Ecto neural progenitor cell (in vitro differentiated cells): ENCODE measurements at regions not wholly inside any gene's neighbourhood (a gene's known extent, or its start where the extent isn't known, plus 50 kb on each side); places are given as distances from the start of the nearest gene placed in this dataset.

Experiments used
- DNase-seq: peaks from one replicate; pipeline ENCODE4 v3.0.0-alpha.2; 2018; ENCODE audit warnings: low spot score

- DNase-seq = no peak
Observed at GRCh38 chr12:111174251-111174960, 194.5 kb downstream of the PHETA1 start.

GRCh38 chr12:111173836-111174235 lies 195.1 kb downstream of the PHETA1 start:
- DNase-seq = no peak

GRCh38 chr12:111173391-111173790 lies 195.5 kb downstream of the PHETA1 start:
- DNase-seq = no peak

GRCh38 chr12:111172786-111173185 lies 196.1 kb downstream of the PHETA1 start:
- no peak for DNase-seq

- DNase-seq = no peak
Observed at GRCh38 chr12:111171832-111172231, 197.1 kb downstream of the PHETA1 start.

- DNase-seq = no peak
Observed at GRCh38 chr12:111171345-111171744, 197.6 kb downstream of the PHETA1 start.

GRCh38 chr12:111170543-111170942 lies 198.4 kb downstream of the PHETA1 start:
- DNase-seq = no peak

- no peak for DNase-seq
Observed at GRCh38 chr12:111169456-111169855, 199.4 kb downstream of the PHETA1 start.

GRCh38 chr12:111169032-111169431 lies 199.9 kb downstream of the PHETA1 start:
- DNase-seq = no peak

GRCh38 chr12:111168009-111168900 lies 200.6 kb downstream of the PHETA1 start:
- DNase-seq = no peak

- DNase-seq = no peak
Observed at GRCh38 chr12:111166779-111167540, 201.9 kb downstream of the PHETA1 start.

GRCh38 chr12:111164833-111165525 lies 203.9 kb downstream of the PHETA1 start:
- no peak for DNase-seq

- no peak for DNase-seq
Observed at GRCh38 chr12:111163422-111163821, 205.5 kb downstream of the PHETA1 start.

- no peak for DNase-seq
Observed at GRCh38 chr12:111161898-111162297, 207.0 kb downstream of the PHETA1 start.

- DNase-seq = no peak
Observed at GRCh38 chr12:111160350-111161241, 208.3 kb downstream of the PHETA1 start.

- no peak for DNase-seq
Observed at GRCh38 chr12:111158992-111159391, 209.9 kb downstream of the PHETA1 start.

- no peak for DNase-seq
Observed at GRCh38 chr12:111157486-111157885, 211.4 kb downstream of the PHETA1 start.

- DNase-seq = no peak
Observed at GRCh38 chr12:111156304-111156703, 212.6 kb downstream of the PHETA1 start.

GRCh38 chr12:111155521-111155920 lies 213.4 kb downstream of the PHETA1 start:
- DNase-seq = no peak

GRCh38 chr12:111155020-111155419 lies 213.9 kb downstream of the PHETA1 start:
- DNase-seq = no peak
